Heart left ventricle (tissue), 13 donors: ENCODE measurements at regions not wholly inside any gene's neighbourhood (a gene's known extent, or its start where the extent isn't known, plus 50 kb on each side); places are given as distances from the start of the nearest gene placed in this dataset.

Experiments
- CTCF ChIP-seq, 12 donors: fragments of 200-600 bp; sonication (generic) in 4 of 12; IDR thresholded peaks; one replicate each; pipeline versions ENCODE4 v1.5.0 to v1.8.0; 2018 to 2022; ENCODE audit warnings: antibody characterized with exemption in 12 of 12, mild to moderate bottlenecking in 5 of 12
- POLR2A ChIP-seq, 2 donors: fragments of 450-650 bp; IDR thresholded peaks; one replicate each; pipeline ENCODE4 v1.6.1; 2017; ENCODE audit warnings: antibody characterized with exemption in 2 of 2, mild to moderate bottlenecking in 2 of 2, moderate library complexity in 2 of 2
- donor health status: ischemic (EF 13 %, LVEDD 7.1; RV severe dilation, severe dysfunction).
- donor health status: DM: no; HTN: yes; CAD: no.
- donor health status: DM: no; HTN: no; CAD: no.
- donor health status: ischemic (EF 25% LVEDD 6.9; RV normal size, moderate dysfunction).
- donor health status: ischemic (EF 25% LVEDD 5.7; RV mildly dilated, moderate dysfunction).
- donor health status: ischemic (EF 35%, LVEDD 5.7; RV mildly dilated, moderate dysfunction).
- donor health status: nonischemic (EF 11% LVEDD 7.7; RV severe dilation, severe dysfunction).
- donor health status: DM: yes; HTN: yes; CAD: no.
- donor health status: PGD.
- donor health status: ischemic (EF 29% LVEDD 5.4; RV normal size, mild dysfunction).
- donor health status: nonischemic (EF 23%, LVEDD 6.1; RV moderate dilation, normal function).

DNA sequence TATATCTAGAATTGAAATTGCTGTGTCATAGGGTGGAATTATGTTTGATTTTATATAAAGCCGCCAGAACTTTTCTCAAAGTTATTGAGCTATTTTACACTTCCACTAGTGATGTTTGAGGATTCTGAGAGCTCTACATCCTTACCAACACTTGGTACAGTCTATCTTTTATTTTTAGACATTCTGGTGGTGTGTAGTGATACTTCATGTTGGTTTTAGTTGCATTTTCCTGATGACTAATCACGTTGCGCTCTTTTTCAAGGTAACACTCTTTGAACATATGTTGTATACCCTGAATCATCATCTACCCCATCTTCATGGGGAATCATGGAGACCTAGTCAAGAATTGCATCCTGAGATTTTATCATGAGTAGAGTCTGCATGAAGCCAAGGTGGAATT lies 141.7 kb downstream of the NXNL2 start:
- TF ChIP-seq CTCF (IDR thresholded peaks at IDR 0.05): no peak
- TF ChIP-seq POLR2A (IDR thresholded peaks at IDR 0.05): no peak
